Renal cortical epithelial cell (primary cell): ENCODE measurements at regions not wholly inside any gene's neighbourhood (a gene's known extent, or its start where the extent isn't known, plus 50 kb on each side); places are given as distances from the start of the nearest gene placed in this dataset.

ENCODE experiments used
- DNase-seq: peaks from one replicate; pipeline ENCODE4 v3.0.0-alpha.2; 2011; ENCODE audit warnings: low read depth

- DNase-seq: no peak
These were observed 255.7 kb upstream of the RPS6KA3 start for GRCh38 chrX:20522420-20522819.

DNA sequence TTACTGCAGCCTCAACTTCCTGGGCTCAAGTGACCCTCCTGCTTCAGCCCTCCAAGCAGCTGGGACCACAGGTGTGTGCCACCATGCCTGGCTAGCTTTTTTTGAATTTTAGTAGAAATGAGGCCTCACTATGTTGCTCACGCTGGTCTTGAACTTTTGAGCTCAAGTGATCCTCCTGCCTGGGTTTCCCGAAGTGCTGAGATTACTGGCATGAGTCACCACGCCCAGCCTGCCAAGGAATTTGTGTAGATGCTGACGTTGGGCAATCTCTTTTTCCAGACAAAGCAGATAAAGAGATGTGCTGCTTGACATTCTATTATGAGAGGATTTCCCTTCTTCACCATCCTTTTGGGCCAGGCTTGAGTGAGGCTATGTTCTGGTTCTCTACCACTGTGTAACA, 254.5 kb upstream of the RPS6KA3 start:
- peak; percentile 54 for DNase-seq

GRCh38 chrX:20519826-20520225, 253.1 kb upstream of the RPS6KA3 start:
- no peak for DNase-seq

DNA sequence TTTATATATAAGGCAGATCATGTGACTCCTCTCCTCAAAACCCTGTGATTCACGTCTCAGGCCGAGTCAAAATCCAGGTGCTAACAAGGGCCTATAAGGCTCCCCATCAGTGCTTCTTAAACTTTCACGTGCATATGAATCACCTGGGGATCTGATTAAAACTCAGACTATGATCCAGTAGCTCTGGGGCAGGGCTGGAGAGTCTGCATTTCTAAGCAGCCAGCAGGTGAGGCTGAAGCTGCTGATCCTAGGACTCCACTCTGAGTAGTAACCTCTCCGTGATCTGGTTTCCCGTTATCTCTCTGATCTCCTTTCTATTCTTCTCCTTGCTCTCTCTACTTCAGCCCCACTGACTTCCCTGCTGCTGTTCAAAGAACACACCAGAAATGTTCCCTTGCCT, 252.4 kb upstream of the RPS6KA3 start:
- DNase-seq: no peak

- no peak for DNase-seq
These were observed 250.9 kb upstream of the RPS6KA3 start for GRCh38 chrX:20517565-20517964.

DNA sequence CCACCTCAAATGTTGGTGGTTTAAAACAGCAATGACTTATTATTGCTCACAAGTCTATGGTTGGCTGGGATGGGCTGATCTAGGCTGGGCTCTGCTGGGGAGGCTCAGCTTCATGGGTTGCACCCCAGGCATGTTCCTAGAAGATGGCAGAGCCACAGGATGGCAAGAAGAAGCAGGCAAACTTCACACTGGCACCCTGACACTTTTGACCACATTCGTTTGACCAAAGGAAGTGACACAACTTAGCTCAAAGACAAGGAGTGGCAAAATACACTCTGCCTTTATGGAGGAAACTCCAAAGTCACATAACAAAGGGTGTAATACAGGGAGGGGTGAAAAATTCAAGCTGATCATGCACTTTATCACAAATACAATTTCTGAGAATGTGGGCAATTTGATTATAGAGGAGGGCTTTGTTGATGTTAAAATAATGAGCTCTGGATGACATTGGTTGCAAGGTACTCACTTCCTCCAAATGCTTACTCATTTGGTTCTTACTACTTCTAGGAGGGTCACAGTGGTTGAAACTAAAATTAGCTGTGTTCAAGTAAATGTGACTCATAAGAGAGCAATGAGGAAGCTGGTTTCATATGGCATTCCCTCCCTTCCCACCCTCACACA, 249.2 kb upstream of the RPS6KA3 start:
- DNase-seq: peak; percentile 97

GRCh38 chrX:20514358-20514757, 247.6 kb upstream of the RPS6KA3 start:
- peak; percentile 89 for DNase-seq

DNA sequence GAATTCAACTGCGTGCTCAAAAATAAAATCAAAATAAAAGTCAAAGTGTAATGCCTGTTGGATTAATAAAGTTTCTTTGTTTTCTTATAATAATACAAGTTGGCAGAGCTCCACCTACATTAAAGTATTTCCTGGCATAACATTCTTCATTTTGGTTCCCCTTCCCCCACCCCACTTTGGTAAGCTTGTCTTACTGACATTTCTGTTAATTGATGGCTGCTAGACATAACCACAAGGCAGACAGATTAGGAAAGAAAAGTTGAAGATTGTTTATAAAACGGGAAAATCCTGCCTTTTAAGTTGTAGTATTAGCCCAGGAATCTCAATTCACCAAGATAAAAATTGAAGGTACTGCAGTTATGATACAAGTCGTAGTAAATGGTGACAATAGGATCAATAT, 246.5 kb upstream of the RPS6KA3 start:
- no peak for DNase-seq

- DNase-seq: no peak
These were observed 245.1 kb upstream of the RPS6KA3 start for GRCh38 chrX:20511792-20512191.

DNA sequence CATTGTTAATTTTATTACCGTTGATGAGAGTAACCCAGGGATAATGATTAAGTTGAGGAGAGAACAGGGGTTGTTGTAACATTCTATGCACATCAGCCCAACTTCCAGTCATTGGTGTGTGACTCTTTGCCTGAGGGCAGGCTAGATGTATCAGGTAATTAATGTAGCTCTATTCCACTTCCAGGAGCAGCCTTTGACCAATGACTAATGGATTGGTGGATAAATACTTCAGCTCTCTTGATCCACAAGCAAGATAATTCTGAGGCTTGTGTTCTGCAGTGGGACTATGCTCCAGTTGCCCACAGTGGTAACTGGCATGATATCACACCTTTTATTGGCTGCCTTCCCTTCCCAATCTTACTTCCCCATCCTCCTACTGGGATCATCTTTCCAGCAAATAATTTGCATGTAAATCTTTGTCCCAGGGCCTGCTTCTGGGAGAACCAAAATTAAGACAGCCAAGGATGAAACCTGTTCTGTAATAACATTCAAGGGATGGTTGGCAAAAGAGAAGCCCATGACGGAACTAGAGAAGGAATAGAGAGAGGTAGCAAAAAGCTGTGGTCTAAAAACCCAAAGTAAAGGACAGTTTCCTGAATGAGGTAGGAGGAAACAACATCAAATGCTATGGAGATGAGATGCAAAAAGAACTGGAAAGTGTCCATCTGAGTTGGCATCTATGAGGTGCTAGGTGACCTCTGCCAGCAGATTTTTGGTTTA, 241.4 kb upstream of the RPS6KA3 start:
- peak; percentile 72 for DNase-seq

- DNase-seq: no peak
These were observed 240.0 kb upstream of the RPS6KA3 start for GRCh38 chrX:20506739-20507138.

DNA sequence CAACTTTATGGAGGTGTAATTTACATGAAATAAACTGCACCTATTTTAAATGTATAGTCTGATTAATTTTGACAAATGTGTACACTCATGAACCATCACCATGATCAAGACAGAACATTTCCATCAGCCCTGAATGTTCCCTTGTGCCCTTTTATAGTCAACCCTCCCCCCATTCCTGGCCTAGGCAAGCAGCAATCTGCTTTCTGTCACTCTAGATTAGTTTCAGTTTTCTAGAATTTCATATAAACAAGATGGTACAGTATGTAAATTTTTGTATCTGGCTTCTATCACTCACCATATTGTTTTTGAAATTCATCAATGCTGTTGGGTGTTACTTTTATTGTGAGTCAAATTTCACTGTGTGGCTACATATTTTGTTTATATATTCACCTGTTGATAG, 234.2 kb upstream of the RPS6KA3 start:
- no peak for DNase-seq

DNA sequence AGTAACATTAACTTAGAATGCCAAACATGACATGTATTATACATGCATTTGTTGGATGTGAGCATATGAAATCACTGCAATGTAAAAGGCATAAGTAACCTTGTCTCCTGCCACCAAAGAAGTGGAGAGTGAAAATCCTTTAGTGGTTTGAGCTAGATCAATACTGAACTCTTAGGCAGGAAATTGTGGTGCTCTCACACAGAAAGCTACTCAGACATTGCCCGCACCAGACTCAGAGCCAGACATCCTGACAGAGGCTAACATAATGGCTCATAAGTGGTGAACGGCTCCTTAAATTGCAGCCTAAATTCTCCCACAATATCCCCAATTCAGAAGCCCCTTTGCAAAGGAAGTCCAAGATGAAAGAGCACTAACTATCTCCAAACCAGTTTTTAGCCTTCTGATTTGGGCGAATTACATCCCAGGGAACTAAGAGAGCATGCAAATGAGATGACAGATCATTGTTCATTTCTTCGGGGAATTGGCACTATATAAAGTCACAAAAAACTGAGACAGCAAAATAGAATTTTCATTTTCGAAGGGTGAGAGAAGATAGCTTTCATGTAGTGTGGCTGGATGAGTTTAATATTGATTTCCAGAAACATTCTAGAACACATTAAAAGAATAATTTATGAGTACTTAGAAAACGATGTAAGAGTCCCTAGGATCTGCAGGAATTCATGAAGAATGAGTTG, 233.6 kb upstream of the RPS6KA3 start:
- no peak for DNase-seq

GRCh38 chrX:20499763-20500162, 233.1 kb upstream of the RPS6KA3 start:
- no peak for DNase-seq

GRCh38 chrX:20498851-20499635, 232.3 kb upstream of the RPS6KA3 start:
- DNase-seq: no peak

GRCh38 chrX:20495575-20495974, 228.9 kb upstream of the RPS6KA3 start:
- no peak for DNase-seq

DNA sequence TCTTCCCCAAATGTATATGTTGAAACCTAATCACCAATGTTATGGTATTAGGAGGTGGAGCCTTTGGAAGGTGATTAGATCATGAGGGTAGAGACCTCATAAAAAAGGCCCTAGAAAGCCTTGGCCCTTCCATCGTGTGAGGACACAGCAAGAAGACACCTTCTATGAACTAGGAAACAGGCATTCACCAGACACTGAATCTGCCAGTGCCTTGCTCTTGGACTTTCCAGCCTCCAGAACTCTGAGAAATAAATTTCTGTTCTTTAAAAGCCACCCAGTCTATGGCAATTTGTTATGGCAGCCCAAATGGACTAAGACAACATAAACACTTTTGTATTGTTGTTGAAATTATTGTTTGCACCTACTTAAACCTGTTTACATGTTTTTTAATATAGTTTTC, 221.8 kb upstream of the RPS6KA3 start:
- DNase-seq: no peak

DNA sequence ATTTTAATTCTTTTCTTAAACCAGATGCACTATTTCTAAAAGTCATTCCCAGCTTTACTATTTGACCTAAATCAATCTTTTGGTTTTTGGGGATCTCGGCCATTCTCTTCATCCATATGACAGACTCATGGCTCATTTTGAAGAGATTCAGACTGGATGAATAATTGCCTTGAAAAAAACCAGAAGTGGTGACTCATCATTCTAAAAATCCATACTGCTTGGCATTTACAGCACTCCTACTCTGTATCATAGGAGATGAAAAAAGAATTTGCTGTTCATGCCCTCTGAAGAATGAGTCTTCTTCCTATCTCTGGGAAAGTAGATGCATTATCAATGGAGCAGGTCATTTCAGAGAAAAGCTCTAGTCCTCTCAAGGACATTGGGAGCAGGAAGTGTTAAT, 220.5 kb upstream of the RPS6KA3 start:
- DNase-seq: peak; percentile 11

DNA sequence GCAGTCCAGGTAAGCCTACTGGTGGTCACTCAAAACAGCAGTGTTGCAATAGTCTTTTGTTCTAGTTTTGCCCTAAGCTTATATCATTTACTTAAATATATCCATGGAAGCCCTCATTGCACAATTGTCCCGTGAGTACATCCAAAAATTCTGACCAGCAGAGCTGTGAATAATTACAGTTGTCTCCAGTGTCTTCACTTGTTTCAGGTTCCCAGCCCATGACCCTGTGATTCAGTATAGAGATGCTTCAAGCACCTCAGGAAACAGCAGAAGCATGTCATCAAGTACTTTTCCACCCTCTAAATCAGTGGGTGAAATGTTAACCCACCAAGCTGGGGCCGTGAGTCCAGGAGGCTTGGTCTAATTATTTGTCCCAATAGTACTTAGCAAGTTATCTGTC, 214.9 kb upstream of the RPS6KA3 start:
- peak; percentile 13 for DNase-seq

DNA sequence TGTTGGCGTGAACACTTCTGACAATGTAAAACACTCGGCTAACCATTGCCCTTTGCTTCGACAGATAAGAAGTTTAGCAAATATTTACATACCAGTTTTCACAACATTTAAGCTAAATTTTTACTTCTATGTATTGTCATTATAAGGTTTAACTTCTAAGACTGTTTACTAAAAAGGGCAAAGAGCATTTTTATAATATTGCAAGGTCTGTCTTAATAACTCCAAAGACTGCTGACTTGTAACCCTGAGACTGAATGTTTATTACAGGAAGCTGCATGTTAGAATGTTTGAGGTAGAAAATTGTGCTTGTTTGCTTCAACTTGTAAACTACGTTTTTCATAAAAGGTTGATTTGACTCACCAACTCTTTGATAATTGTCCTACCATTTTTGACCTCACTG, 213.2 kb upstream of the RPS6KA3 start:
- DNase-seq: no peak

DNA sequence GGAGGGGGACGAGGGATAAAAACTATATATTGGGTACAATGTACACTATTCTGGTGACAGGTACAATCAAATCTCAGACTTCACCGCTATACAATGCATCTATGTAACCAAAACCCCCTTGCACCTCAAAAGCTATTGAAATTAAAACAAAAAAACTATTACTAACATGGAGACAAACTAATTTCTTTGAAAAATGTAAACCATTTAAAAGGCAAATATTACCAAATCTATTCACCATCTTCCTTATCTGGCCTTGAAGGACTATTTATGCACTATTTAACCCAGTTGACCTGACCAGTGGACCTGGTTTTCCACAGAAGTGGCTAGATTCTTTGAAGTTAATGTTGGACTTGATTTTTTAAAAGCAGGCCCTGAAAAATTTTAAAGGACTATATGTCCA, 212.3 kb upstream of the RPS6KA3 start:
- no peak for DNase-seq

DNA sequence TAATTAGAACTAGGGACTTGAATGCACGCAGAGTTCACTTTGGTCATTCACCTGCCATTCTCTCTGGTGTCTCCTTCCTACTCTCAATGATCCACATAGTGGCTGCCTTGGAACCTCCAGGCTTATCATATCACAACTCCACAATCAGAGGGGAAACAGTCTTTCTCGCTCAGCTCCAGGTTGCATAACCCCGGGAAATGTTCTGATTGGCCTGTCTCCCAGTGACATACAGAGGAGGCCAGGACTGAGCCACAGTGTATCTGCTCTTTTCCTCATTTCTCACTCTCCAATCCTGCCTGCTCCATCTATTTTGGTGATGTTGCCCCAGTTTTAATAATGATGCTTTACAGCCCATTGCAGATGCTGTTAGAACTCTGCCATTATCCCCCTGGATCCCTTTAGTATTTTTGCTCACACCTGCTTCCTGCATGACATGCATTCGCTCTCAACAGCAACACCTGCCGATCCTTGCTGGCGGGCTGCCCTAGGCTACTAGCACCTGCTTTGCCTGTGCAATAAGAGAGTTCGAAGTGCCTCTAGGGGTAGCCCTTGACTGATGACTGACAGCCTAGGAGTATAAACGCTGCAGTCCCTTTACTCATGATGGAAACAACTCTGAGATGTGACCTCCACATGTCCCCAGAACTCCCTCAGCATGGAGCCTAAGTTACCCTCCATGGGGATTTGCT, 211.3 kb upstream of the RPS6KA3 start:
- no peak for DNase-seq
